ENCODE measurements at regions not wholly inside any gene's neighbourhood (a gene's known extent, or its start where the extent isn't known, plus 50 kb on each side); places are given as distances from the start of the nearest gene placed in this dataset.

DNA sequence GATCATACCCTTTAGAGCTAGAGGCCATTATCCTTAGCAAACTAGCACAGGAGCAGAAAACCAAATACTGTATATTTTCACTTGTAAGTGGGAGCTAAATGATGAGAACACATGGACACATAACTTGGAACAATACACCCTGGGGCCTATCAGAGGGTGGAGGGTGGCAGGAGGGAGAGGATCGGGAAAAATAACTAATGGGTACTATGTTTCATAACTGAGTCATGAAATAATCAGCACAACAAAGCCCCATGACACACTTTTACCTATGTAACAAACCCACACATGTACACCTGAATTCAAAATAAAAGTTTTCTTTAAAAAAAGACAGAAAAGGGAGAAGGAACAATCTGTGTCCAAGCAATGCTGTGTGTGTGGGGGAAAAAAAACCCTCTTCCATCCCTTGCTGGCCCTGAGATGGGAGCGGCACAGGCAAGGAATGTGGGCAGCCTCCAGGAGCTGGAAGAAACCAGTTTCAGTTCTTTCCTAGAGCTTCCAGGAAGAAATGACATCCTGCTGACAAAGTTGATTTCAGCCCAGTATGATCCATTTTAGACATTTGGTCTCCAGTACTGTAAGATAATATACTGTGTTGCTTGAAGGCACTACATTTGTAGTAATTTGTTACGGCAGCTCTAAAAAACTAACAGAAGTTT, 458.7 kb upstream of the CNTNAP5 start:
- H3K27ac Mint-ChIP-seq, result no peak overlapping the region
- no peaks in the 10 kb centered on the region for H3K27me3 ChIP-seq (ENCODE audit: control insufficient read depth in 2 of 2, insufficient read depth in 2 of 2, low read length in 2 of 2)
- no peak overlapping the region for H3K4me3 ChIP-seq (ENCODE audit: low read length)
- DNase-seq (no peak), ATAC-seq (no peak)
- H3K9me3 ChIP-seq (ENCODE audit: control insufficient read depth in 2 of 3, low read length in 3 of 3), result no peaks in the 10 kb centered on the region
- H3K36me3 ChIP-seq (ENCODE audit: control insufficient read depth in 2 of 3, insufficient read depth in 3 of 3, low read length in 3 of 3), result no peaks in the 10 kb centered on the region
- H3K27ac ChIP-seq (ENCODE audit: low read depth, low read length), result no peak overlapping the region
- CTCF ChIA-PET, result no interaction called here
- H3K36me3 Mint-ChIP-seq, result no peaks in the 10 kb centered on the region
- intact Hi-C loops (cut with micrococcal nuclease), result no loop called here
- H3K4me1 ChIP-seq (ENCODE audit: control insufficient read depth in 2 of 2, insufficient read depth in 2 of 2, low read length in 2 of 2), result no peaks in the 10 kb centered on the region
- no peaks in the 10 kb centered on the region for H3K27me3 Mint-ChIP-seq
- H3K9me3 Mint-ChIP-seq, result peaks cover 0 to 13% (median 6%) of the 10 kb centered on the region in 11 donors
- no peak overlapping the region for H3K4me3 Mint-ChIP-seq
- POLR2A ChIA-PET, result no interaction called here
- no peaks in the 10 kb centered on the region for H3K4me1 Mint-ChIP-seq

DNA sequence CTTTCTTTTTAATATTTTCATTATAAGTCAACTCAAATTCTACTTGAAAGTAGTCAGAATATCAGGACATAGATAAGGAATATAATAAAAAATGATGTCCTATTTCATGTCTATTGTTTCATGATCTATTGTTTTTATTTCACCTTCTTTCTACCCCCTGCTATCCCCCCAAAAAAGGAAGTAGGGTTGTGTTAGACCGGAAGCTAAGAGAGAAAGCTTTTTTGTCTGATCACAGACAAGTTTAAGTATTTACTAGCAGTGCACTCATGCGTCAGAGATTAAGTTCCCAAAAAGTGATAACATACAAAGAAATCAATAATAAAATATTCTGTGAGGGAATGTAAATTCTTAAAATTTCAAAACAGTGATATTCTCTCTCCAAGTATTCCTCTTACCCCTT, 447.1 kb upstream of the CNTNAP5 start:
- Mint-ChIP-seq H3K4me1 (no peaks in the 10 kb centered on the region), H3K4me3 (no peak overlapping the region), H3K27ac (no peak overlapping the region), H3K27me3 (peaks cover 0 to 3% (median 0%) of the 10 kb centered on the region in 5 donors), H3K9me3 (peaks cover 0 to 28% (median 4%) of the 10 kb centered on the region in 11 donors), H3K36me3 (no peaks in the 10 kb centered on the region)
- no peak for ATAC-seq
- H3K4me3 ChIP-seq (ENCODE audit: low read length), result no peak overlapping the region
- intact Hi-C loops (cut with micrococcal nuclease), result no loop called here
- no peaks in the 10 kb centered on the region for H3K36me3 ChIP-seq (ENCODE audit: control insufficient read depth in 2 of 3, insufficient read depth in 3 of 3, low read length in 3 of 3)
- ChIA-PET CTCF (no interaction called here), POLR2A (no interaction called here)
- no peak for DNase-seq
- no peaks in the 10 kb centered on the region for H3K4me1 ChIP-seq (ENCODE audit: control insufficient read depth in 2 of 2, insufficient read depth in 2 of 2, low read length in 2 of 2)
- no peak overlapping the region for H3K27ac ChIP-seq (ENCODE audit: low read depth, low read length)
- H3K27me3 ChIP-seq (ENCODE audit: control insufficient read depth in 2 of 2, insufficient read depth in 2 of 2, low read length in 2 of 2), result no peaks in the 10 kb centered on the region
- H3K9me3 ChIP-seq (ENCODE audit: control insufficient read depth in 2 of 3, low read length in 3 of 3), result no peaks in the 10 kb centered on the region

DNA sequence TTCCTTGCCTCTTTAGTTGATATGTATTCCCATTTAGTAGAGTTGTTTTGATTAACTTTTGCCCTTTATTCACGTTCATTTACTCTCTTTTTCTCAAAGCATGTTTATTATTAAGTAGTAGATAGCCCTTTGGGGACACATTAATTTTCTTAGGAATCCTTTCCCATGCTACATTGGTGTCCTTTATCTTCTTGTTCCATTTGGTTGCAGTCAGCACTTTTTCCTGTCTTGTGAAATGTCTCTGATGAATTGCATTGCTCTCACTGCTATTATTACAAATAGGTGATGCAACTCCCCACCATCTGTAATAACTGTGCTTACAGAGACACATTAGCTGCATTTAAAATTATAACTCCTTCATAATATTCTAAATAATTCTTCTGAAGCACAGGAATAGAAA, 428.5 kb upstream of the CNTNAP5 start:
- Histone ChIP-seq H3K9me3 (ENCODE audit: control insufficient read depth in 2 of 3, low read length in 3 of 3) (no peaks in the 10 kb centered on the region), H3K36me3 (ENCODE audit: control insufficient read depth in 2 of 3, insufficient read depth in 3 of 3, low read length in 3 of 3) (no peaks in the 10 kb centered on the region), H3K27me3 (ENCODE audit: control insufficient read depth in 2 of 2, insufficient read depth in 2 of 2, low read length in 2 of 2) (no peaks in the 10 kb centered on the region), H3K4me1 (ENCODE audit: control insufficient read depth in 2 of 2, insufficient read depth in 2 of 2, low read length in 2 of 2) (no peaks in the 10 kb centered on the region), H3K4me3 (ENCODE audit: low read length) (no peak overlapping the region), H3K27ac (ENCODE audit: low read depth, low read length) (no peak overlapping the region)
- intact Hi-C loops (cut with micrococcal nuclease), result no loop called here
- Mint-ChIP-seq H3K27me3 (no peaks in the 10 kb centered on the region), H3K9me3 (peaks cover 4 to 34% (median 15%) of the 10 kb centered on the region in 11 donors), H3K4me3 (no peak overlapping the region), H3K36me3 (no peaks in the 10 kb centered on the region), H3K27ac (no peak overlapping the region), H3K4me1 (no peaks in the 10 kb centered on the region)
- ChIA-PET POLR2A (no interaction called here), CTCF (no interaction called here)
- DNase-seq (no peak), ATAC-seq (no peak)

DNA sequence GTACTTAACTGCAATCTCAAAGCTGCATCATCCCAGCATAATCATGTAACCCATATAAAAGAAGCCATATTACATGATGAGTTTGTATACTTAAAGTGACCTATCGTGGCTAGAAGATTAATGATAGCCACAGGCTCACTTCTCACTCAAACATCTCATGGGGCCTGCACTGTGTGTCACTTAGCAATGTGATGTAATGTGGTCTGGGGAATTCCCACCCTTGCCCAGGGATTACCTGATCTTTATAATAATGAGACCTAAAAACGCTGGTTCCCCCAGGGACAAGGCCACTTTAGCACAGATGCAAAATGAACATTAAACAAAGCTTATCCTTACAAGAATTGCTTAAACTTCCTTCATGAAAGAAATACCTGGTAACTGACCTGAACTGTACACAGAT, 427.1 kb upstream of the CNTNAP5 start:
- POLR2A ChIA-PET, result no interaction called here
- H3K4me3 Mint-ChIP-seq, result no peak overlapping the region
- H3K4me1 Mint-ChIP-seq, result no peaks in the 10 kb centered on the region
- H3K36me3 Mint-ChIP-seq, result no peaks in the 10 kb centered on the region
- CTCF ChIA-PET, result no interaction called here
- no peaks in the 10 kb centered on the region for H3K27me3 Mint-ChIP-seq
- H3K27me3 ChIP-seq (ENCODE audit: control insufficient read depth in 2 of 2, insufficient read depth in 2 of 2, low read length in 2 of 2), result no peaks in the 10 kb centered on the region
- no peaks in the 10 kb centered on the region for H3K4me1 ChIP-seq (ENCODE audit: control insufficient read depth in 2 of 2, insufficient read depth in 2 of 2, low read length in 2 of 2)
- H3K9me3 ChIP-seq (ENCODE audit: control insufficient read depth in 2 of 3, low read length in 3 of 3), result no peaks in the 10 kb centered on the region
- DNase-seq, result no peak
- peaks cover 3 to 31% (median 16%) of the 10 kb centered on the region in 11 donors for H3K9me3 Mint-ChIP-seq
- intact Hi-C loops (cut with micrococcal nuclease), result no loop called here
- no peak for ATAC-seq
- no peak overlapping the region for H3K27ac ChIP-seq (ENCODE audit: low read depth, low read length)
- H3K36me3 ChIP-seq (ENCODE audit: control insufficient read depth in 2 of 3, insufficient read depth in 3 of 3, low read length in 3 of 3), result no peaks in the 10 kb centered on the region
- no peak overlapping the region for H3K27ac Mint-ChIP-seq
- no peak overlapping the region for H3K4me3 ChIP-seq (ENCODE audit: low read length)

GRCh38 chr2:123606631-123607030, 418.5 kb upstream of the CNTNAP5 start:
- ATAC-seq (no peak), DNase-seq (no peak)
- Histone ChIP-seq H3K4me3 (ENCODE audit: low read length) (no peak overlapping the region), H3K4me1 (ENCODE audit: control insufficient read depth in 2 of 2, insufficient read depth in 2 of 2, low read length in 2 of 2) (no peaks in the 10 kb centered on the region), H3K36me3 (ENCODE audit: control insufficient read depth in 2 of 3, insufficient read depth in 3 of 3, low read length in 3 of 3) (no peaks in the 10 kb centered on the region), H3K27ac (ENCODE audit: low read depth, low read length) (no peak overlapping the region), H3K27me3 (ENCODE audit: control insufficient read depth in 2 of 2, insufficient read depth in 2 of 2, low read length in 2 of 2) (no peaks in the 10 kb centered on the region), H3K9me3 (ENCODE audit: control insufficient read depth in 2 of 3, low read length in 3 of 3) (no peaks in the 10 kb centered on the region)
- ChIA-PET CTCF (no interaction called here), POLR2A (no interaction called here)
- Mint-ChIP-seq H3K9me3 (peaks cover 2 to 38% (median 7%) of the 10 kb centered on the region in 11 donors), H3K27ac (no peak overlapping the region), H3K36me3 (no peaks in the 10 kb centered on the region), H3K27me3 (no peaks in the 10 kb centered on the region), H3K4me1 (no peaks in the 10 kb centered on the region), H3K4me3 (no peak overlapping the region)
- intact Hi-C loops (cut with micrococcal nuclease), result no loop called here

DNA sequence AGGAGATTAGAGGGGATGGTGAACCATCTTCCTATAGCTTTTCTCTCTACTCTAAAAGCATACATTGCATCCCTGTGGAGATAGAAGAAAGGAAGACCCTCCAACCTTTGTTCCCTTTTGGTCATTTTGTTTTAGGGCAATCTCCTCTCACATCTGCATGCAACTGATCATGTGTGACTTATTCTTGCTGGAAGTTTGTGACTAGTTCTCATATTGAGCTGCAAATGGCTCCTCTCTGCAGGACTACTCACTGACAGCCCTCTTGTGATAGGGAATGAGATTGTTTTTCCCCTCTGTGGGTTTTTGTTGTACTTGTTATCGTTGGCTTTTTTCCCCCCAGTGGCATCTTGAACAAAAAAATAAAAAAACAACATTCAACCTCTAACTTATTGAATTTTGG, 416.0 kb upstream of the CNTNAP5 start:
- ChIA-PET CTCF (no interaction called here), POLR2A (no interaction called here)
- intact Hi-C loops (cut with micrococcal nuclease), result no loop called here
- Histone ChIP-seq H3K27me3 (ENCODE audit: control insufficient read depth in 2 of 2, insufficient read depth in 2 of 2, low read length in 2 of 2) (no peaks in the 10 kb centered on the region), H3K27ac (ENCODE audit: low read depth, low read length) (no peak overlapping the region), H3K36me3 (ENCODE audit: control insufficient read depth in 2 of 3, insufficient read depth in 3 of 3, low read length in 3 of 3) (no peaks in the 10 kb centered on the region), H3K9me3 (ENCODE audit: control insufficient read depth in 2 of 3, low read length in 3 of 3) (no peaks in the 10 kb centered on the region), H3K4me1 (ENCODE audit: control insufficient read depth in 2 of 2, insufficient read depth in 2 of 2, low read length in 2 of 2) (no peaks in the 10 kb centered on the region), H3K4me3 (ENCODE audit: low read length) (no peak overlapping the region)
- ATAC-seq (no peak), DNase-seq (no peak)
- no peaks in the 10 kb centered on the region for H3K36me3 Mint-ChIP-seq
- no peak overlapping the region for H3K27ac Mint-ChIP-seq
- no peaks in the 10 kb centered on the region for H3K27me3 Mint-ChIP-seq
- H3K4me3 Mint-ChIP-seq, result no peak overlapping the region
- H3K9me3 Mint-ChIP-seq, result peaks cover 3 to 47% (median 13%) of the 10 kb centered on the region in 11 donors
- H3K4me1 Mint-ChIP-seq, result no peaks in the 10 kb centered on the region

GRCh38 chr2:123614596-123614995, 410.5 kb upstream of the CNTNAP5 start:
- no peak overlapping the region for H3K27ac ChIP-seq (ENCODE audit: low read depth, low read length)
- no peaks in the 10 kb centered on the region for H3K36me3 Mint-ChIP-seq
- no peak overlapping the region for H3K27ac Mint-ChIP-seq
- no peaks in the 10 kb centered on the region for H3K27me3 ChIP-seq (ENCODE audit: control insufficient read depth in 2 of 2, insufficient read depth in 2 of 2, low read length in 2 of 2)
- H3K9me3 ChIP-seq (ENCODE audit: control insufficient read depth in 2 of 3, low read length in 3 of 3), result peaks cover 0 to 8% (median 0%) of the 10 kb centered on the region in 3 experiments
- H3K27me3 Mint-ChIP-seq, result no peaks in the 10 kb centered on the region
- DNase-seq, result no peak
- H3K4me3 ChIP-seq (ENCODE audit: low read length), result no peak overlapping the region
- H3K36me3 ChIP-seq (ENCODE audit: control insufficient read depth in 2 of 3, insufficient read depth in 3 of 3, low read length in 3 of 3), result no peaks in the 10 kb centered on the region
- H3K4me3 Mint-ChIP-seq, result no peak overlapping the region
- intact Hi-C loops (cut with micrococcal nuclease), result no loop called here
- POLR2A ChIA-PET, result interaction anchor here (0.6 kb wide), 1 partner anchor 401 kb away, joined by 3 read pairs; no protein-coding TSS in a partner anchor
- CTCF ChIA-PET, result no interaction called here
- ATAC-seq, result no peak
- peaks cover 0 to 67% (median 18%) of the 10 kb centered on the region in 11 donors for H3K9me3 Mint-ChIP-seq
- H3K4me1 Mint-ChIP-seq, result no peaks in the 10 kb centered on the region
- no peaks in the 10 kb centered on the region for H3K4me1 ChIP-seq (ENCODE audit: control insufficient read depth in 2 of 2, insufficient read depth in 2 of 2, low read length in 2 of 2)

Data from naive thymus-derived CD4-positive, alpha-beta T cell (primary cell).